ENCODE measurements at regions not wholly inside any gene's neighbourhood (a gene's known extent, or its start where the extent isn't known, plus 50 kb on each side); places are given as distances from the start of the nearest gene placed in this dataset.

DNA sequence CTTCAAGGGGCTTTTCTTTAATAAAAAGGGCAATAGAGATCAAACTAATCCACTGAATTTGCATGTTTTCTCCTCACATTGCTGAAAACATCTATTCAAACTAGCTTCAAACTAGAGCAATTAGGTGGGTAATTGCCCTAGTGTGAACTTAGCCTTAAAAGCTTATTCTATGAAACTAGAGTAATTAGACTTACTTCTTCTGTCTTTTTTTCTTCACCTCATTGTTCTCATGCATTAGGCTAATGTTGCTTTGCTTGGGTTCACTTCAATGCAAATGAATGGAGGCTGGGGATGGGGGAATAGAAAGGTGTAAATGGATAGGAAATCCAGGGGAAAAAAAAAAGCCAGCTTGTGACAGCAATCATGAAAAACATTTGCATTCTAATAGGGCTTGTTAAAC, 414.8 kb upstream of the LMO3 start:
- no peak overlapping the region for H3K9ac ChIP-seq (ENCODE audit: low read length)
- no peaks in the 10 kb centered on the region for H3K9me3 ChIP-seq (ENCODE audit: low read length)
- TF ChIP-seq POLR2AphosphoS5 (IDR thresholded peaks at IDR 0.05) (no peak), MXI1 (conservative IDR thresholded peaks at IDR 0.05; ENCODE audit: poor library complexity, severe bottlenecking) (no peak)
- no peak overlapping the region for H2AFZ ChIP-seq (ENCODE audit: low read depth, low read length)
- no peaks in the 10 kb centered on the region for H3K27me3 ChIP-seq (ENCODE audit: insufficient read depth, low read depth, low read length)
- H3F3A ChIP-seq (ENCODE audit: insufficient read depth, low read length, poor library complexity, severe bottlenecking), result no peaks in the 10 kb centered on the region
- no peak overlapping the region for H3K4me3 ChIP-seq (ENCODE audit: low read length)
- H3K79me2 ChIP-seq (replicated peaks; ENCODE audit: insufficient read depth, low read length), result no peaks in the 10 kb centered on the region
- no peaks in the 10 kb centered on the region for H4K20me1 ChIP-seq (ENCODE audit: insufficient read depth)
- no peaks in the 10 kb centered on the region for H3K9me2 ChIP-seq (ENCODE audit: insufficient read depth, low read length)
- no peak overlapping the region for H3K27ac ChIP-seq (ENCODE audit: low read length)
- no peaks in the 10 kb centered on the region for H3K36me3 ChIP-seq (ENCODE audit: insufficient read depth, low read length)
- no peak overlapping the region for H3K4me2 ChIP-seq (ENCODE audit: low read length)

GRCh38 chr12:17017402-17017801, 411.4 kb upstream of the LMO3 start:
- H4K20me1 ChIP-seq (ENCODE audit: insufficient read depth), result no peaks in the 10 kb centered on the region
- no peak for TF ChIP-seq POLR2AphosphoS5 (IDR thresholded peaks at IDR 0.05)
- TF ChIP-seq TAF1 (IDR thresholded peaks at IDR 0.05; ENCODE audit: low read depth), result no peak
- no peak for TF ChIP-seq CTCF (IDR thresholded peaks at IDR 0.05; ENCODE audit: poor library complexity, severe bottlenecking)
- no peak for TF ChIP-seq MXI1 (conservative IDR thresholded peaks at IDR 0.05; ENCODE audit: poor library complexity, severe bottlenecking)
- H3K79me2 ChIP-seq (replicated peaks; ENCODE audit: insufficient read depth, low read length), result no peaks in the 10 kb centered on the region
- H3F3A ChIP-seq (ENCODE audit: insufficient read depth, low read length, poor library complexity, severe bottlenecking), result no peaks in the 10 kb centered on the region
- no peak overlapping the region for H2AFZ ChIP-seq (ENCODE audit: low read depth, low read length)
- H3K9ac ChIP-seq (ENCODE audit: low read length), result no peak overlapping the region
- H3K9me2 ChIP-seq (ENCODE audit: insufficient read depth, low read length), result no peaks in the 10 kb centered on the region
- H3K36me3 ChIP-seq (ENCODE audit: insufficient read depth, low read length), result no peaks in the 10 kb centered on the region
- H3K9me3 ChIP-seq (ENCODE audit: low read length), result no peaks in the 10 kb centered on the region
- no peak overlapping the region for H3K27ac ChIP-seq (ENCODE audit: low read length)
- no peak overlapping the region for H3K4me3 ChIP-seq (ENCODE audit: low read length)
- H3K27me3 ChIP-seq (ENCODE audit: insufficient read depth, low read depth, low read length), result no peaks in the 10 kb centered on the region
- no peak overlapping the region for H3K4me2 ChIP-seq (ENCODE audit: low read length)

DNA sequence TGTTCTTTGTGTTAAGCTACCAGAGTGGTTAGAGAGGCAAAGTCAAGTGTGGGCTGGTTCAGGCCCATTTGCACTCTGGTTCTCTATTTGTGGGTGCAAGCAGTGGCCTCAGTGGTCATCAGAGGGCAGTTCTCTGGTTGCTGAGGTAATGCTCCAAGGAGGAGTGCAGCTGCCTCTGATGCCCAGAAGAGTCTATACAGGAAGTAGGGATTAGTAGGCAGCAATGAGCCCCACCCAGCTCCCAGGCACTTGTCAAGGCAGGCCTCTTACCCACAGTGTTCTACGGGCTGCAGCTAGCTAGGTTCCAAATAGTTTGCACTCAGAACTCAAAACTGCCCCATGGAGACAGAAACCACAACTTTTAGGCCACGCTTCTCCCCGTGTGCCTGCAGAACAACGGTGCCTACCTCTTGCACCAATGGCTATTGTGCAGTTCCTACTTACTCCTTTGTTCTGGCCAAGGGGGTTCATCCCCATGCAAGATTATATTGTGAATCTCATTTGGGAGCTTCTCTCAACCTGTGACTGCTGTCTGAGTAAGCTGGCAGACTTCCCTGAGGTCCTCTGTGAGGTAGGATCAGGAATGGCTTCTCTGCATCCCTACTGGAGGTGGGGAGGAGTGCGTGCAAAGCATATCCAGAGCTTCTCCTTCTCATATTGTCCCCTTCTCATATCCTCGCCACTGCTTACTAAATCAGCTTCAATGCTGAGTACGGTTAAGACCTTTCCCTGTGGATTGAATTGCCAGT, 410.3 kb upstream of the LMO3 start:
- Histone ChIP-seq H3K9me2 (ENCODE audit: insufficient read depth, low read length) (no peaks in the 10 kb centered on the region), H3K9ac (ENCODE audit: low read length) (no peak overlapping the region), H3K27ac (ENCODE audit: low read length) (no peak overlapping the region), H3K9me3 (ENCODE audit: low read length) (no peaks in the 10 kb centered on the region), H3K79me2 (replicated peaks; ENCODE audit: insufficient read depth, low read length) (no peaks in the 10 kb centered on the region), H3K4me2 (ENCODE audit: low read length) (no peak overlapping the region), H2AFZ (ENCODE audit: low read depth, low read length) (no peak overlapping the region), H3F3A (ENCODE audit: insufficient read depth, low read length, poor library complexity, severe bottlenecking) (no peaks in the 10 kb centered on the region), H3K36me3 (ENCODE audit: insufficient read depth, low read length) (no peaks in the 10 kb centered on the region), H3K27me3 (ENCODE audit: insufficient read depth, low read depth, low read length) (no peaks in the 10 kb centered on the region), H4K20me1 (ENCODE audit: insufficient read depth) (no peaks in the 10 kb centered on the region), H3K4me3 (ENCODE audit: low read length) (no peak overlapping the region)
- no peak for TF ChIP-seq TAF1 (IDR thresholded peaks at IDR 0.05; ENCODE audit: low read depth)
- TF ChIP-seq, protein P1, sequence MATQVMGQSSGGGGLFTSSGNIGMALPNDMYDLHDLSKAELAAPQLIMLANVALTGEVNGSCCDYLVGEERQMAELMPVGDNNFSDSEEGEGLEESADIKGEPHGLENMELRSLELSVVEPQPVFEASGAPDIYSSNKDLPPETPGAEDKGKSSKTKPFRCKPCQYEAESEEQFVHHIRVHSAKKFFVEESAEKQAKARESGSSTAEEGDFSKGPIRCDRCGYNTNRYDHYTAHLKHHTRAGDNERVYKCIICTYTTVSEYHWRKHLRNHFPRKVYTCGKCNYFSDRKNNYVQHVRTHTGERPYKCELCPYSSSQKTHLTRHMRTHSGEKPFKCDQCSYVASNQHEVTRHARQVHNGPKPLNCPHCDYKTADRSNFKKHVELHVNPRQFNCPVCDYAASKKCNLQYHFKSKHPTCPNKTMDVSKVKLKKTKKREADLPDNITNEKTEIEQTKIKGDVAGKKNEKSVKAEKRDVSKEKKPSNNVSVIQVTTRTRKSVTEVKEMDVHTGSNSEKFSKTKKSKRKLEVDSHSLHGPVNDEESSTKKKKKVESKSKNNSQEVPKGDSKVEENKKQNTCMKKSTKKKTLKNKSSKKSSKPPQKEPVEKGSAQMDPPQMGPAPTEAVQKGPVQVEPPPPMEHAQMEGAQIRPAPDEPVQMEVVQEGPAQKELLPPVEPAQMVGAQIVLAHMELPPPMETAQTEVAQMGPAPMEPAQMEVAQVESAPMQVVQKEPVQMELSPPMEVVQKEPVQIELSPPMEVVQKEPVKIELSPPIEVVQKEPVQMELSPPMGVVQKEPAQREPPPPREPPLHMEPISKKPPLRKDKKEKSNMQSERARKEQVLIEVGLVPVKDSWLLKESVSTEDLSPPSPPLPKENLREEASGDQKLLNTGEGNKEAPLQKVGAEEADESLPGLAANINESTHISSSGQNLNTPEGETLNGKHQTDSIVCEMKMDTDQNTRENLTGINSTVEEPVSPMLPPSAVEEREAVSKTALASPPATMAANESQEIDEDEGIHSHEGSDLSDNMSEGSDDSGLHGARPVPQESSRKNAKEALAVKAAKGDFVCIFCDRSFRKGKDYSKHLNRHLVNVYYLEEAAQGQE (IDR thresholded peaks at IDR 0.05; ENCODE audit: borderline replicate concordance), result no peak
- no peak for TF ChIP-seq MXI1 (conservative IDR thresholded peaks at IDR 0.05; ENCODE audit: poor library complexity, severe bottlenecking)
- TF ChIP-seq SMC3 (conservative IDR thresholded peaks at IDR 0.05; ENCODE audit: poor library complexity), result no peak
- TF ChIP-seq POLR2AphosphoS5 (IDR thresholded peaks at IDR 0.05), result no peak
- no peak for TF ChIP-seq RAD21 (conservative IDR thresholded peaks at IDR 0.05)
- TF ChIP-seq EZH2 (IDR thresholded peaks at IDR 0.05; ENCODE audit: borderline replicate concordance, insufficient read depth, low read length, poor library complexity, severe bottlenecking), result no peak
- TF ChIP-seq CTCF (IDR thresholded peaks at IDR 0.05; ENCODE audit: poor library complexity, severe bottlenecking), result no peak
- TF ChIP-seq EP300 (conservative IDR thresholded peaks at IDR 0.05; ENCODE audit: poor library complexity, severe bottlenecking), result no peak

All from neural cell (in vitro differentiated cells).